ENCODE measurements at regions not wholly inside any gene's neighbourhood (a gene's known extent, or its start where the extent isn't known, plus 50 kb on each side); places are given as distances from the start of the nearest gene placed in this dataset.

DNA sequence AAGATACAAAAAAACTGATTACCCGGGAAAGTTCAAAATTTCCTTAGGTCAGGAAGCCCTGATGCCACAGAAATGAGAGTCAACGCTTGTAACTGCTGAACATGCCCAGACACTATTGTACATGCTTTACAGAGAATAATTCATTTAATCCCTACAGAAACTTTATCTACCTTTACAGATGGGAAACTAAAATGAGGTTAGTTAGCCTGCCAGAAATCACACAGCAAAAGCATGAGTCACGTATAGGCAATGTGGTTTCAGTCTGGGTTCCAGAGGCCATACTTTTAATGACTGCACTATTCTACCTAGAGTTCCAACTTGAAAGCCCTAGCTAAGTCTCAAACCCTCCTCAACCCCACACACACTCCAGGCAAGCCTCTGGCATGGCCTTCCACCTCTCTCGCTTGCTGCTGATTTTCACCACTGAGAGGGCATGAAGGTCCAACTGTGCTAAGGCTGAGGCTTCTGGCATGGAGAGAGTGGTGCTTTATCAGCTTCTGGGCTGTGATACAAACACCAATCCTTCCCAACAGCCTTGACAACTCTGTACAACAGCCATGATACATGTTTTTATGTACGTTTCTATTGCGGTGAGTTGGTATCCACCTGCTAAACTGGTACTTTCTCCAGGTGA lies 1011.2 kb upstream of the GHITM start:
- Histone ChIP-seq H3K4me2 (ENCODE audit: low read length) (no peak overlapping the region), H3K36me3 (ENCODE audit: control insufficient read depth in 1 of 2, insufficient read depth in 2 of 2, low read length in 2 of 2) (no peaks in the 10 kb centered on the region), H4K20me1 (ENCODE audit: insufficient read depth) (no peaks in the 10 kb centered on the region), H2AFZ (ENCODE audit: low read depth, low read length, poor library complexity, severe bottlenecking) (no peak overlapping the region), H3K4me1 (ENCODE audit: control insufficient read depth in 1 of 2, insufficient read depth in 2 of 2, low read length in 2 of 2) (no peaks in the 10 kb centered on the region), H3K27ac (ENCODE audit: low read depth, low read length) (no peak overlapping the region), H3K9ac (ENCODE audit: low read length) (no peak overlapping the region), H3K9me2 (ENCODE audit: insufficient read depth) (no peaks in the 10 kb centered on the region), H3K79me2 (ENCODE audit: insufficient read depth, low read length) (no peaks in the 10 kb centered on the region), H3K27me3 (ENCODE audit: insufficient read depth, low read length) (no peaks in the 10 kb centered on the region), H3K9me3 (ENCODE audit: control insufficient read depth in 1 of 2, insufficient read depth in 1 of 2, low read depth in 1 of 2, low read length in 2 of 2) (peaks cover 3 to 4% of the 10 kb centered on the region in 2 experiments; a peak in 2 of 4 replicates), H3K4me3 (replicated peaks in 1 of 2; ENCODE audit: low read depth in 1 of 2, low read length in 2 of 2) (no peak overlapping the region)
- no TSS peak for BruUV-seq (replicated peaks)
- ChIA-PET POLR2A (no interaction called here), RAD21 (ENCODE audit: low non-redundant PET in 1 of 2, low total read pairs in 2 of 2, uncharacterized antibody in 2 of 2, unreplicated experiment in 2 of 2) (no interaction called here), CTCF (no interaction called here)
- DNase-seq (ENCODE audit: low read depth, low spot score) (no peak), ATAC-seq (no peak)
- no peak for TF ChIP-seq CBX3 (IDR thresholded peaks at IDR 0.05; ENCODE audit: low read depth)
- intact Hi-C loops (cut with micrococcal nuclease), result no loop called here

DNA sequence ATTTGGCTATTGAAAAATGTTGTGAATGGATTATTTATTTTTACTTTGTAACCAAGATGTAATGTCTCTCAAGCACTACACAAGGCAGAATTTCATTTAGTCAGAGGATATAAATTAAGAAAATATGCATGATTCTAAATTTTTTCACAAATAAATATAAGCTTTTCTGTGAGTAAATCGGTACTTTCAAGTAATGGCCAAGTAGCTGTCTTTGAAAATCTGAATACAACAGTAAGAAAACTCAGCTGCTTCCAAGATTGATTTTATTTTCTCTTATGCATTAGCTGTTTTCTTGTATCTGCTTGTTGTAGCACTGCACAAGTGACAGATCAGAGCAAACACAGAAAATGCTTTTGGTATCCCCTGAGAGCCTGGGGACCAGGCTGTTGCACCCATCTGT lies 998.5 kb upstream of the GHITM start:
- peaks cover 5 to 11% of the 10 kb centered on the region in 2 experiments; a peak in 2 of 4 replicates for H3K9me3 ChIP-seq (ENCODE audit: control insufficient read depth in 1 of 2, insufficient read depth in 1 of 2, low read depth in 1 of 2, low read length in 2 of 2)
- H3K4me2 ChIP-seq (ENCODE audit: low read length), result no peak overlapping the region
- no peak for ATAC-seq
- intact Hi-C loops (cut with micrococcal nuclease), result no loop called here
- no peak overlapping the region for H3K9ac ChIP-seq (ENCODE audit: low read length)
- no peaks in the 10 kb centered on the region for H3K9me2 ChIP-seq (ENCODE audit: insufficient read depth)
- H3K4me1 ChIP-seq (ENCODE audit: control insufficient read depth in 1 of 2, insufficient read depth in 2 of 2, low read length in 2 of 2), result no peaks in the 10 kb centered on the region
- H3K27ac ChIP-seq (ENCODE audit: low read depth, low read length), result no peak overlapping the region
- no peak overlapping the region for H3K4me3 ChIP-seq (replicated peaks in 1 of 2; ENCODE audit: low read depth in 1 of 2, low read length in 2 of 2)
- ChIA-PET CTCF (no interaction called here), POLR2A (no interaction called here), RAD21 (ENCODE audit: low non-redundant PET in 1 of 2, low total read pairs in 2 of 2, uncharacterized antibody in 2 of 2, unreplicated experiment in 2 of 2) (no interaction called here)
- H4K20me1 ChIP-seq (ENCODE audit: insufficient read depth), result no peaks in the 10 kb centered on the region
- no peaks in the 10 kb centered on the region for H3K79me2 ChIP-seq (ENCODE audit: insufficient read depth, low read length)
- BruUV-seq (replicated peaks), result no TSS peak
- no peak for DNase-seq (ENCODE audit: low read depth, low spot score)
- H2AFZ ChIP-seq (ENCODE audit: low read depth, low read length, poor library complexity, severe bottlenecking), result no peak overlapping the region
- H3K27me3 ChIP-seq (ENCODE audit: insufficient read depth, low read length), result no peaks in the 10 kb centered on the region
- no peaks in the 10 kb centered on the region for H3K36me3 ChIP-seq (ENCODE audit: control insufficient read depth in 1 of 2, insufficient read depth in 2 of 2, low read length in 2 of 2)
- TF ChIP-seq RAD21 (IDR thresholded peaks at IDR 0.05; ENCODE audit: low read depth), result no peak
- no peak for TF ChIP-seq CEBPB (IDR thresholded peaks at IDR 0.05; ENCODE audit: low read depth)
- TF ChIP-seq ELF1 (IDR thresholded peaks at IDR 0.05; ENCODE audit: borderline replicate concordance, low read depth), result no peak
- no peak for TF ChIP-seq EZH2phosphoT487 (IDR thresholded peaks at IDR 0.05; ENCODE audit: borderline replicate concordance)
- TF ChIP-seq, protein P1, sequence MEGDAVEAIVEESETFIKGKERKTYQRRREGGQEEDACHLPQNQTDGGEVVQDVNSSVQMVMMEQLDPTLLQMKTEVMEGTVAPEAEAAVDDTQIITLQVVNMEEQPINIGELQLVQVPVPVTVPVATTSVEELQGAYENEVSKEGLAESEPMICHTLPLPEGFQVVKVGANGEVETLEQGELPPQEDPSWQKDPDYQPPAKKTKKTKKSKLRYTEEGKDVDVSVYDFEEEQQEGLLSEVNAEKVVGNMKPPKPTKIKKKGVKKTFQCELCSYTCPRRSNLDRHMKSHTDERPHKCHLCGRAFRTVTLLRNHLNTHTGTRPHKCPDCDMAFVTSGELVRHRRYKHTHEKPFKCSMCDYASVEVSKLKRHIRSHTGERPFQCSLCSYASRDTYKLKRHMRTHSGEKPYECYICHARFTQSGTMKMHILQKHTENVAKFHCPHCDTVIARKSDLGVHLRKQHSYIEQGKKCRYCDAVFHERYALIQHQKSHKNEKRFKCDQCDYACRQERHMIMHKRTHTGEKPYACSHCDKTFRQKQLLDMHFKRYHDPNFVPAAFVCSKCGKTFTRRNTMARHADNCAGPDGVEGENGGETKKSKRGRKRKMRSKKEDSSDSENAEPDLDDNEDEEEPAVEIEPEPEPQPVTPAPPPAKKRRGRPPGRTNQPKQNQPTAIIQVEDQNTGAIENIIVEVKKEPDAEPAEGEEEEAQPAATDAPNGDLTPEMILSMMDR (IDR thresholded peaks at IDR 0.05 in 2 of 3, conservative IDR thresholded peaks at IDR 0.05 in 1 of 3; ENCODE audit: borderline replicate concordance in 1 of 3, insufficient read depth in 1 of 3, low read depth in 2 of 3, low read length in 2 of 3), result no peak
- TF ChIP-seq, protein P2, sequence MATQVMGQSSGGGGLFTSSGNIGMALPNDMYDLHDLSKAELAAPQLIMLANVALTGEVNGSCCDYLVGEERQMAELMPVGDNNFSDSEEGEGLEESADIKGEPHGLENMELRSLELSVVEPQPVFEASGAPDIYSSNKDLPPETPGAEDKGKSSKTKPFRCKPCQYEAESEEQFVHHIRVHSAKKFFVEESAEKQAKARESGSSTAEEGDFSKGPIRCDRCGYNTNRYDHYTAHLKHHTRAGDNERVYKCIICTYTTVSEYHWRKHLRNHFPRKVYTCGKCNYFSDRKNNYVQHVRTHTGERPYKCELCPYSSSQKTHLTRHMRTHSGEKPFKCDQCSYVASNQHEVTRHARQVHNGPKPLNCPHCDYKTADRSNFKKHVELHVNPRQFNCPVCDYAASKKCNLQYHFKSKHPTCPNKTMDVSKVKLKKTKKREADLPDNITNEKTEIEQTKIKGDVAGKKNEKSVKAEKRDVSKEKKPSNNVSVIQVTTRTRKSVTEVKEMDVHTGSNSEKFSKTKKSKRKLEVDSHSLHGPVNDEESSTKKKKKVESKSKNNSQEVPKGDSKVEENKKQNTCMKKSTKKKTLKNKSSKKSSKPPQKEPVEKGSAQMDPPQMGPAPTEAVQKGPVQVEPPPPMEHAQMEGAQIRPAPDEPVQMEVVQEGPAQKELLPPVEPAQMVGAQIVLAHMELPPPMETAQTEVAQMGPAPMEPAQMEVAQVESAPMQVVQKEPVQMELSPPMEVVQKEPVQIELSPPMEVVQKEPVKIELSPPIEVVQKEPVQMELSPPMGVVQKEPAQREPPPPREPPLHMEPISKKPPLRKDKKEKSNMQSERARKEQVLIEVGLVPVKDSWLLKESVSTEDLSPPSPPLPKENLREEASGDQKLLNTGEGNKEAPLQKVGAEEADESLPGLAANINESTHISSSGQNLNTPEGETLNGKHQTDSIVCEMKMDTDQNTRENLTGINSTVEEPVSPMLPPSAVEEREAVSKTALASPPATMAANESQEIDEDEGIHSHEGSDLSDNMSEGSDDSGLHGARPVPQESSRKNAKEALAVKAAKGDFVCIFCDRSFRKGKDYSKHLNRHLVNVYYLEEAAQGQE (IDR thresholded peaks at IDR 0.05; ENCODE audit: low read depth), result no peak
- TF ChIP-seq ZNF274 (IDR thresholded peaks at IDR 0.05; ENCODE audit: low read depth, low read length), result no peak
- no peak for TF ChIP-seq SIN3A (IDR thresholded peaks at IDR 0.05; ENCODE audit: low read depth)
- TF ChIP-seq SRF (IDR thresholded peaks at IDR 0.05; ENCODE audit: low read depth), result no peak
- TF ChIP-seq, protein P3, sequence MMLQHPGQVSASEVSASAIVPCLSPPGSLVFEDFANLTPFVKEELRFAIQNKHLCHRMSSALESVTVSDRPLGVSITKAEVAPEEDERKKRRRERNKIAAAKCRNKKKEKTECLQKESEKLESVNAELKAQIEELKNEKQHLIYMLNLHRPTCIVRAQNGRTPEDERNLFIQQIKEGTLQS (IDR thresholded peaks at IDR 0.05), result no peak
- no peak for TF ChIP-seq JUND (IDR thresholded peaks at IDR 0.05)
- no peak for TF ChIP-seq POLR2AphosphoS5 (IDR thresholded peaks at IDR 0.05; ENCODE audit: low read depth, low read length)
- no peak for TF ChIP-seq EGR1 (IDR thresholded peaks at IDR 0.05; ENCODE audit: low read depth)
- no peak for TF ChIP-seq TCF7L2 (IDR thresholded peaks at IDR 0.05; ENCODE audit: borderline replicate concordance, extremely low read depth, insufficient read depth, insufficient read length)
- TF ChIP-seq CBX3 (IDR thresholded peaks at IDR 0.05; ENCODE audit: low read depth), result no peak
- TF ChIP-seq FOSL1 (IDR thresholded peaks at IDR 0.05; ENCODE audit: low read depth), result no peak

All from HCT116 (cell line).